ELF-1 (cell line): ENCODE measurements at regions not wholly inside any gene's neighbourhood (a gene's known extent, or its start where the extent isn't known, plus 50 kb on each side); places are given as distances from the start of the nearest gene placed in this dataset.

Experiments used
- DNase-seq: peaks from one replicate; pipeline ENCODE4 v3.0.0-alpha.2; 2016; ENCODE audit warnings: low read depth, low spot score

GRCh38 chr11:98115873-98116272, 904.9 kb upstream of the CNTN5 start:
- DNase-seq = no peak

GRCh38 chr11:98130117-98130625, 890.6 kb upstream of the CNTN5 start:
- no peak for DNase-seq

- no peak for DNase-seq
Observed at GRCh38 chr11:98136357-98136756, 884.4 kb upstream of the CNTN5 start.

GRCh38 chr11:98137437-98137836, 883.3 kb upstream of the CNTN5 start:
- no peak for DNase-seq

- DNase-seq = no peak
Observed at GRCh38 chr11:98143661-98144060, 877.1 kb upstream of the CNTN5 start.

- no peak for DNase-seq
Observed at GRCh38 chr11:98153752-98154151, 867.0 kb upstream of the CNTN5 start.

GRCh38 chr11:98155696-98156095, 865.1 kb upstream of the CNTN5 start:
- DNase-seq = no peak

GRCh38 chr11:98177925-98178324, 842.8 kb upstream of the CNTN5 start:
- DNase-seq = no peak

- DNase-seq = no peak
Observed at GRCh38 chr11:98180511-98180910, 840.2 kb upstream of the CNTN5 start.

- no peak for DNase-seq
Observed at GRCh38 chr11:98180921-98181320, 839.8 kb upstream of the CNTN5 start.

- no peak for DNase-seq
Observed at GRCh38 chr11:98183034-98183433, 837.7 kb upstream of the CNTN5 start.

- no peak for DNase-seq
Observed at GRCh38 chr11:98185245-98185644, 835.5 kb upstream of the CNTN5 start.

GRCh38 chr11:98194611-98195010, 826.1 kb upstream of the CNTN5 start:
- no peak for DNase-seq

GRCh38 chr11:98195300-98195699, 825.4 kb upstream of the CNTN5 start:
- DNase-seq = no peak

- DNase-seq = no peak
Observed at GRCh38 chr11:98207086-98207485, 813.7 kb upstream of the CNTN5 start.

GRCh38 chr11:98227278-98227677, 793.5 kb upstream of the CNTN5 start:
- no peak for DNase-seq

- no peak for DNase-seq
Observed at GRCh38 chr11:98230678-98231077, 790.1 kb upstream of the CNTN5 start.

GRCh38 chr11:98234698-98235097, 786.1 kb upstream of the CNTN5 start:
- DNase-seq = no peak

GRCh38 chr11:98243897-98244296, 776.9 kb upstream of the CNTN5 start:
- no peak for DNase-seq

GRCh38 chr11:98260983-98261382, 759.8 kb upstream of the CNTN5 start:
- no peak for DNase-seq

- DNase-seq = no peak
Observed at GRCh38 chr11:98277251-98277912, 743.4 kb upstream of the CNTN5 start.

GRCh38 chr11:98289617-98290263, 731.0 kb upstream of the CNTN5 start:
- no peak for DNase-seq

GRCh38 chr11:98296091-98296880, 724.5 kb upstream of the CNTN5 start:
- no peak for DNase-seq
